ENCODE measurements at regions not wholly inside any gene's neighbourhood (a gene's known extent, or its start where the extent isn't known, plus 50 kb on each side); places are given as distances from the start of the nearest gene placed in this dataset.

GRCh38 chr18:34592481-34592880, 117.6 kb upstream of the DTNA start:
- TF ChIP-seq YY1 (IDR thresholded peaks at IDR 0.05; ENCODE audit: insufficient read depth, insufficient read length), result no peak
- no peak for TF ChIP-seq ZNF274 (IDR thresholded peaks at IDR 0.05; ENCODE audit: low read depth, low read length)
- no peak for TF ChIP-seq SUZ12 (IDR thresholded peaks at IDR 0.05; ENCODE audit: extremely low read depth, insufficient read depth, insufficient read length)
